ENCODE measurements at regions not wholly inside any gene's neighbourhood (a gene's known extent, or its start where the extent isn't known, plus 50 kb on each side); places are given as distances from the start of the nearest gene placed in this dataset.
"Not testable (repeated sequence)": the region's sequence is repeated elsewhere in the genome, so short reads cannot be mapped to it uniquely, and the experiment has no call there.

GRCh38 chr6:170738263-170738662 lies 153.8 kb upstream of the PDCD2 start:
- no CpG with 5 or more reads among the region's 2 CpGs for WGBS (ENCODE audit: insufficient coverage)
- DNase-seq; CTCF ChIA-PET; H3K36me3 ChIP-seq (ENCODE audit: control insufficient read depth in 4 of 4, insufficient read depth in 4 of 4, low read length in 3 of 4); H3K27me3 ChIP-seq (replicated peaks in 2 of 5; ENCODE audit: control insufficient read depth in 4 of 5, insufficient read depth in 5 of 5, low read length in 4 of 5); POLR2A ChIA-PET; H3K27ac ChIP-seq (ENCODE audit: insufficient read depth in 1 of 2, low read depth in 1 of 2, low read length in 2 of 2, poor library complexity in 1 of 2, severe bottlenecking in 2 of 2); H3K4me3 ChIP-seq (ENCODE audit: control insufficient read depth in 1 of 7, extremely low read depth in 1 of 7, insufficient read depth in 4 of 7, low read depth in 2 of 7, low read length in 6 of 7); H3K4me1 ChIP-seq (ENCODE audit: control extremely low read depth in 1 of 4, control insufficient read depth in 4 of 4, insufficient read depth in 4 of 4, low read length in 3 of 4); H3K9me3 ChIP-seq (ENCODE audit: control extremely low read depth in 1 of 5, control insufficient read depth in 4 of 5, insufficient read depth in 2 of 5, low read depth in 1 of 5, low read length in 4 of 5): not testable (repeated sequence)

- POLR2A ChIA-PET; H3K36me3 ChIP-seq (ENCODE audit: control insufficient read depth in 4 of 4, insufficient read depth in 4 of 4, low read length in 3 of 4); DNase-seq; H3K27ac ChIP-seq (ENCODE audit: insufficient read depth in 1 of 2, low read depth in 1 of 2, low read length in 2 of 2, poor library complexity in 1 of 2, severe bottlenecking in 2 of 2); H3K9me3 ChIP-seq (ENCODE audit: control extremely low read depth in 1 of 5, control insufficient read depth in 4 of 5, insufficient read depth in 2 of 5, low read depth in 1 of 5, low read length in 4 of 5); H3K4me1 ChIP-seq (ENCODE audit: control extremely low read depth in 1 of 4, control insufficient read depth in 4 of 4, insufficient read depth in 4 of 4, low read length in 3 of 4); CTCF ChIA-PET; H3K4me3 ChIP-seq (ENCODE audit: control insufficient read depth in 1 of 7, extremely low read depth in 1 of 7, insufficient read depth in 4 of 7, low read depth in 2 of 7, low read length in 6 of 7); H3K27me3 ChIP-seq (replicated peaks in 2 of 5; ENCODE audit: control insufficient read depth in 4 of 5, insufficient read depth in 5 of 5, low read length in 4 of 5): not testable (repeated sequence)
- WGBS (ENCODE audit: insufficient coverage) = no CpG with 5 or more reads among the region's 7 CpGs
Measured at GRCh38 chr6:170736339-170736738, 151.9 kb upstream of the PDCD2 start.

- H3K9me3 ChIP-seq (ENCODE audit: control extremely low read depth in 1 of 5, control insufficient read depth in 4 of 5, insufficient read depth in 2 of 5, low read depth in 1 of 5, low read length in 4 of 5); POLR2A ChIA-PET; DNase-seq; H3K27ac ChIP-seq (ENCODE audit: insufficient read depth in 1 of 2, low read depth in 1 of 2, low read length in 2 of 2, poor library complexity in 1 of 2, severe bottlenecking in 2 of 2); H3K27me3 ChIP-seq (replicated peaks in 2 of 5; ENCODE audit: control insufficient read depth in 4 of 5, insufficient read depth in 5 of 5, low read length in 4 of 5); CTCF ChIA-PET; H3K4me1 ChIP-seq (ENCODE audit: control extremely low read depth in 1 of 4, control insufficient read depth in 4 of 4, insufficient read depth in 4 of 4, low read length in 3 of 4); H3K4me3 ChIP-seq (ENCODE audit: control insufficient read depth in 1 of 7, extremely low read depth in 1 of 7, insufficient read depth in 4 of 7, low read depth in 2 of 7, low read length in 6 of 7); H3K36me3 ChIP-seq (ENCODE audit: control insufficient read depth in 4 of 4, insufficient read depth in 4 of 4, low read length in 3 of 4): not testable (repeated sequence)
- WGBS (ENCODE audit: insufficient coverage) = no CpG with 5 or more reads among the region's 25 CpGs
Measured at GRCh38 chr6:170717082-170717481, 132.6 kb upstream of the PDCD2 start.

GRCh38 chr6:170712702-170713101 lies 128.3 kb upstream of the PDCD2 start:
- no CpG with 5 or more reads among the region's 28 CpGs for WGBS (ENCODE audit: insufficient coverage)
- H3K27me3 ChIP-seq (replicated peaks in 2 of 5; ENCODE audit: control insufficient read depth in 4 of 5, insufficient read depth in 5 of 5, low read length in 4 of 5); H3K36me3 ChIP-seq (ENCODE audit: control insufficient read depth in 4 of 4, insufficient read depth in 4 of 4, low read length in 3 of 4); POLR2A ChIA-PET; CTCF ChIA-PET; H3K4me3 ChIP-seq (ENCODE audit: control insufficient read depth in 1 of 7, extremely low read depth in 1 of 7, insufficient read depth in 4 of 7, low read depth in 2 of 7, low read length in 6 of 7); H3K4me1 ChIP-seq (ENCODE audit: control extremely low read depth in 1 of 4, control insufficient read depth in 4 of 4, insufficient read depth in 4 of 4, low read length in 3 of 4); H3K27ac ChIP-seq (ENCODE audit: insufficient read depth in 1 of 2, low read depth in 1 of 2, low read length in 2 of 2, poor library complexity in 1 of 2, severe bottlenecking in 2 of 2); H3K9me3 ChIP-seq (ENCODE audit: control extremely low read depth in 1 of 5, control insufficient read depth in 4 of 5, insufficient read depth in 2 of 5, low read depth in 1 of 5, low read length in 4 of 5): not testable (repeated sequence)
- DNase-seq = peak; percentile 1 to 28 (median 4)

- H3K9me3 ChIP-seq (ENCODE audit: control extremely low read depth in 1 of 5, control insufficient read depth in 4 of 5, insufficient read depth in 2 of 5, low read depth in 1 of 5, low read length in 4 of 5); DNase-seq; H3K36me3 ChIP-seq (ENCODE audit: control insufficient read depth in 4 of 4, insufficient read depth in 4 of 4, low read length in 3 of 4); H3K27me3 ChIP-seq (replicated peaks in 2 of 5; ENCODE audit: control insufficient read depth in 4 of 5, insufficient read depth in 5 of 5, low read length in 4 of 5); H3K4me1 ChIP-seq (ENCODE audit: control extremely low read depth in 1 of 4, control insufficient read depth in 4 of 4, insufficient read depth in 4 of 4, low read length in 3 of 4); H3K4me3 ChIP-seq (ENCODE audit: control insufficient read depth in 1 of 7, extremely low read depth in 1 of 7, insufficient read depth in 4 of 7, low read depth in 2 of 7, low read length in 6 of 7); H3K27ac ChIP-seq (ENCODE audit: insufficient read depth in 1 of 2, low read depth in 1 of 2, low read length in 2 of 2, poor library complexity in 1 of 2, severe bottlenecking in 2 of 2); POLR2A ChIA-PET; CTCF ChIA-PET: not testable (repeated sequence)
- WGBS (ENCODE audit: insufficient coverage) = no CpG with 5 or more reads among the region's 2 CpGs
Measured at GRCh38 chr6:170700178-170700577, 115.7 kb upstream of the PDCD2 start.

Data from common myeloid progenitor, CD34-positive (primary cell).